ENCODE measurements at regions not wholly inside any gene's neighbourhood (a gene's known extent, or its start where the extent isn't known, plus 50 kb on each side); places are given as distances from the start of the nearest gene placed in this dataset.

DNA sequence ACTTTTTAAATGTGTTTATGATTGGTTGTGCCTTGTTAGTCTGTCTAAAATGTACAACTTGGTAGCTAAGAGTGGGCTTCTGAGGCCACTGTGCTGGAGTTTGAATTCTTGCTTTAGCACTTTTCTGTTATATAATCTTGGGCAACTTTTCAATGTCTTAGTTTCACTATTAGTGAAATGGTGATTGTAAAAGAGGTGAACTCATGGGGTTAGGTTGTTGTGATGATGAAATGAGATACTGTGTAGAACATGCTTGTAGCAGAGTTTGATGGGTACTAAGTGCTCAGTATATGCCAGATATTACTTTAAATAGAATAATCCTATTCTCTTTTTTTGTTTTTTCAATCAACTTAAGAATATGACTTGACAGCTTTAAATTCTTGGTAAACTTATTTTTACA, 624.7 kb downstream of the CD109 start (continued):
- TF ChIP-seq, protein P1, sequence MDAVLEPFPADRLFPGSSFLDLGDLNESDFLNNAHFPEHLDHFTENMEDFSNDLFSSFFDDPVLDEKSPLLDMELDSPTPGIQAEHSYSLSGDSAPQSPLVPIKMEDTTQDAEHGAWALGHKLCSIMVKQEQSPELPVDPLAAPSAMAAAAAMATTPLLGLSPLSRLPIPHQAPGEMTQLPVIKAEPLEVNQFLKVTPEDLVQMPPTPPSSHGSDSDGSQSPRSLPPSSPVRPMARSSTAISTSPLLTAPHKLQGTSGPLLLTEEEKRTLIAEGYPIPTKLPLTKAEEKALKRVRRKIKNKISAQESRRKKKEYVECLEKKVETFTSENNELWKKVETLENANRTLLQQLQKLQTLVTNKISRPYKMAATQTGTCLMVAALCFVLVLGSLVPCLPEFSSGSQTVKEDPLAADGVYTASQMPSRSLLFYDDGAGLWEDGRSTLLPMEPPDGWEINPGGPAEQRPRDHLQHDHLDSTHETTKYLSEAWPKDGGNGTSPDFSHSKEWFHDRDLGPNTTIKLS (IDR thresholded peaks at IDR 0.05; ENCODE audit: borderline replicate concordance, low read depth) = no peak
- no peak for TF ChIP-seq NELFE (IDR thresholded peaks at IDR 0.05; ENCODE audit: insufficient read depth, insufficient read length)

DNA sequence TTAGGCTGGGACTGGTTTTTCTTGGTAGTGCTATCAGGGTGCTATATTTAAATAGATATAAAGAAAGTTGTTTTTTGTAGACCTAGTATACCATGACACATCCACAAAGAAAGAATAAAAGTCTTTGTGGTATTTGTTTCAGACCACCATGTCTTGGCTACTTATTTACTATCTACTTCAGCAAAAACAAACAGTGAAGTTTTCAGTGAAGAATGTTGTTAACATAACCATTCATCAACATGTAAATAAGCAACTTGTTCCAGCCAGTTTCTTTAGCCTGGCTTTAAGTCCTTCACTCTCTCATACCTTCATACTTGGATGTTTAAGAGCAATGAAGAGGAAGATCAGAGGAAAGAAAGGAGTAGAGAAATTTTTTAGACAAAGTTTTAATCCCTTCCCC, 624.1 kb downstream of the CD109 start:
- H3K9ac ChIP-seq (ENCODE audit: insufficient read depth in 1 of 2, low read depth in 2 of 2, low read length in 2 of 2) = no peak overlapping the region
- no peaks in the 10 kb centered on the region for H4K20me1 ChIP-seq (replicated peaks; ENCODE audit: control insufficient read depth, insufficient read depth, low read length)
- H3K27ac ChIP-seq (ENCODE audit: extremely low read depth, low read depth, low read length) = no peak overlapping the region
- no TSS peak for BruUV-seq (replicated peaks)
- no peaks in the 10 kb centered on the region for H3K9me3 ChIP-seq (replicated peaks; ENCODE audit: control insufficient read depth, insufficient read depth, low read depth, low read length)
- no peak overlapping the region for H2AFZ ChIP-seq (ENCODE audit: low read depth, low read length)
- ChIA-PET POLR2A (no interaction called here), CTCF (ENCODE audit: low intra/inter-chr PET ratio) (no interaction called here)
- H3K4me1 ChIP-seq (replicated peaks in 1 of 2; ENCODE audit: control insufficient read depth in 2 of 2, insufficient read depth in 2 of 2, low read length in 2 of 2) = no peaks in the 10 kb centered on the region
- intact Hi-C loops (cut with micrococcal nuclease) (no loop called here), in situ Hi-C loops (cut with MboI) (no loop called here)
- no peaks in the 10 kb centered on the region for H3K27me3 ChIP-seq (ENCODE audit: control insufficient read depth in 2 of 2, insufficient read depth in 2 of 2, low read length in 2 of 2)
- no peaks in the 10 kb centered on the region for H3K9me1 ChIP-seq (ENCODE audit: control insufficient read depth, insufficient read depth, low read length)
- TF ChIP-seq MEF2A (IDR thresholded peaks at IDR 0.05; ENCODE audit: control insufficient read depth, low read depth, low read length) (no peak), NR3C1 (CRISPR knock-in tag; IDR thresholded peaks at IDR 0.05) (no peak), OTX1 (CRISPR knock-in tag; IDR thresholded peaks at IDR 0.05) (no peak), RFX7 (CRISPR knock-in tag; IDR thresholded peaks at IDR 0.05) (no peak), ZNF124 (CRISPR knock-in tag; IDR thresholded peaks at IDR 0.05) (no peak), ZNF316 (IDR thresholded peaks at IDR 0.05) (no peak), MXI1 (IDR thresholded peaks at IDR 0.05; ENCODE audit: low read depth, low read length) (no peak), ZNF507 (tag; conservative IDR thresholded peaks at IDR 0.05) (no peak), POLR2H (tag; IDR thresholded peaks at IDR 0.05; ENCODE audit: low read depth) (no peak), DIDO1 (tag; IDR thresholded peaks at IDR 0.05; ENCODE audit: low read depth) (no peak), ILF3 (IDR thresholded peaks at IDR 0.05; ENCODE audit: borderline replicate concordance) (no peak), ASH1L (IDR thresholded peaks at IDR 0.05; ENCODE audit: borderline replicate concordance, low read depth, partially characterized antibody) (no peak), CHD2 (IDR thresholded peaks at IDR 0.05; ENCODE audit: low read depth, low read length) (no peak)
- TF ChIP-seq, protein P2, sequence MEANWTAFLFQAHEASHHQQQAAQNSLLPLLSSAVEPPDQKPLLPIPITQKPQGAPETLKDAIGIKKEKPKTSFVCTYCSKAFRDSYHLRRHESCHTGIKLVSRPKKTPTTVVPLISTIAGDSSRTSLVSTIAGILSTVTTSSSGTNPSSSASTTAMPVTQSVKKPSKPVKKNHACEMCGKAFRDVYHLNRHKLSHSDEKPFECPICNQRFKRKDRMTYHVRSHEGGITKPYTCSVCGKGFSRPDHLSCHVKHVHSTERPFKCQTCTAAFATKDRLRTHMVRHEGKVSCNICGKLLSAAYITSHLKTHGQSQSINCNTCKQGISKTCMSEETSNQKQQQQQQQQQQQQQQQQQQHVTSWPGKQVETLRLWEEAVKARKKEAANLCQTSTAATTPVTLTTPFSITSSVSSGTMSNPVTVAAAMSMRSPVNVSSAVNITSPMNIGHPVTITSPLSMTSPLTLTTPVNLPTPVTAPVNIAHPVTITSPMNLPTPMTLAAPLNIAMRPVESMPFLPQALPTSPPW (CRISPR knock-in tag; IDR thresholded peaks at IDR 0.05) = no peak
- no peaks in the 10 kb centered on the region for H3K79me2 ChIP-seq (ENCODE audit: control insufficient read depth, insufficient read depth, low read length)
- no peak overlapping the region for H3K4me2 ChIP-seq (ENCODE audit: insufficient read depth, low read length)
- FAIRE-seq (no peak), DNase-seq (ENCODE audit: extremely low read depth in 1 of 4, low spot score in 3 of 4) (no peak), ATAC-seq (no peak)
- H3K4me3 ChIP-seq = no peak overlapping the region
- no peaks in the 10 kb centered on the region for H3K36me3 ChIP-seq (ENCODE audit: control insufficient read depth, insufficient read depth, low read length)

Data from K562 (cell line).